T-cell (primary cell): ENCODE measurements at regions not wholly inside any gene's neighbourhood (a gene's known extent, or its start where the extent isn't known, plus 50 kb on each side); places are given as distances from the start of the nearest gene placed in this dataset.

Source experiments
- ATAC-seq, 4 experiments: fragments of 200-7000 bp in 3 of 4; fragments of 150-1000 bp in 1 of 4; cut with Tn5 transposase; replicated peaks in 1 of 4; 1 replicate in 3 of 4; 2 replicates in 1 of 4; pipeline ENCODE4 v1.10.0; 2021; ENCODE audit warnings: moderate library complexity in 3 of 4, mild to moderate bottlenecking in 2 of 4, moderate number of reproducible peaks in 1 of 4
- CTCF ChIA-PET, 2 donors: fragments of 300-600 bp; sonication (Branson Sonifier 250); formaldehyde crosslinking; loops; one replicate each; lab custom pipeline; 2022; ENCODE audit warnings: antibody characterized with exemption in 2 of 2; lab: Charles Lee
- POLR2A ChIA-PET, 2 donors: fragments of 300-600 bp; sonication (Branson Sonifier 250); formaldehyde crosslinking; loops; one replicate each; lab custom pipeline; 2022; ENCODE audit warnings: antibody characterized with exemption in 2 of 2; lab: Charles Lee
- DNase-seq, 35 experiments: peaks; one replicate each; pipeline versions ENCODE4 v3.0.0 to v3.0.0-alpha.2; 2013 to 2023
- H3K27ac ChIP-seq: one replicate; pipeline ENCODE4 v1.5.1; 2013; ENCODE audit warnings: low read length
- H3K27me3 ChIP-seq, 2 experiments: replicated peaks in 1 of 2; 1 replicate in 1 of 2; 2 replicates in 1 of 2; pipeline versions ENCODE4 v1.6.1 to v1.7.0; 2013; ENCODE audit warnings: low read length in 1 of 2, mixed read lengths in 1 of 2; ENCODE audit not compliant: control insufficient read depth in 2 of 2, insufficient read depth in 2 of 2; ENCODE audit errors: extremely low read depth in 1 of 2
- H3K36me3 ChIP-seq, 2 donors: 1 replicate in 1 of 2; 2 replicates in 1 of 2; pipeline versions ENCODE4 v1.6.1 to v1.7.0; 2013; ENCODE audit warnings: low read length in 1 of 2; ENCODE audit not compliant: control insufficient read depth in 2 of 2, insufficient read depth in 1 of 2; ENCODE audit errors: extremely low read depth in 1 of 2
- H3K4me1 ChIP-seq, 2 experiments: 1 replicate in 1 of 2; 2 replicates in 1 of 2; pipeline versions ENCODE4 v1.6.1 to v1.7.0; 2013; ENCODE audit warnings: low read length in 2 of 2, mixed read lengths in 1 of 2; ENCODE audit not compliant: insufficient read depth in 2 of 2, control insufficient read depth in 1 of 2; ENCODE audit errors: extremely low read depth in 1 of 2
- H3K4me3 ChIP-seq, 2 donors: 1 replicate in 1 of 2; 2 replicates in 1 of 2; pipeline versions ENCODE4 v1.5.1 to v1.7.0; 2013; ENCODE audit warnings: mild to moderate bottlenecking in 2 of 2, low read length in 1 of 2, moderate library complexity in 1 of 2; ENCODE audit not compliant: control insufficient read depth in 1 of 2; ENCODE audit errors: extremely low read depth in 1 of 2
- H3K9me3 ChIP-seq: 2 replicates; pipeline ENCODE4 v1.7.0; 2013
- H3K27ac Mint-ChIP-seq, 2 donors: one replicate each; pipeline ENCODE4 v1.8.0; 2020 to 2021; ENCODE audit warnings: mild to moderate bottlenecking in 2 of 2, mixed read lengths in 2 of 2
- H3K27me3 Mint-ChIP-seq, 2 donors: one replicate each; pipeline ENCODE4 v1.8.0; 2021 to 2022; ENCODE audit warnings: mixed read lengths in 2 of 2
- H3K36me3 Mint-ChIP-seq: one replicate; pipeline ENCODE4 v1.8.0; 2021; ENCODE audit warnings: mixed read lengths
- H3K4me1 Mint-ChIP-seq, 3 donors: one replicate each; pipeline ENCODE4 v1.8.0; 2020 to 2022; ENCODE audit warnings: mixed read lengths in 3 of 3, mild to moderate bottlenecking in 1 of 3
- H3K4me3 Mint-ChIP-seq, 3 donors: one replicate each; pipeline ENCODE4 v1.8.0; 2020 to 2022; ENCODE audit warnings: mild to moderate bottlenecking in 3 of 3, mixed read lengths in 3 of 3, moderate library complexity in 3 of 3
- H3K9me3 Mint-ChIP-seq, 3 donors: one replicate each; pipeline ENCODE4 v1.8.0; 2020 to 2022; ENCODE audit warnings: mixed read lengths in 3 of 3
- WGBS: methylation state at CpG from one replicate; pipeline ENCODE4 v1.1.5; 2013; ENCODE audit warnings: missing lambda C conversion rate; ENCODE audit not compliant: insufficient coverage; 5-methylcytosine and 5-hydroxymethylcytosine counted together

- Mint-ChIP-seq H3K4me1 (no peaks in the 10 kb centered on the region), H3K4me3 (no peak overlapping the region), H3K27ac (no peak overlapping the region), H3K27me3 (no peaks in the 10 kb centered on the region), H3K9me3 (peaks cover 0 to 4% (median 0%) of the 10 kb centered on the region in 3 donors), H3K36me3 (no peaks in the 10 kb centered on the region)
- no CpG with 5 or more reads among the region's 2 CpGs for WGBS
- CTCF ChIA-PET: no interaction called here
- Histone ChIP-seq H3K9me3 (no peaks in the 10 kb centered on the region), H3K4me3 (no peak overlapping the region), H3K27ac (no peak overlapping the region), H3K36me3 (no peaks in the 10 kb centered on the region), H3K4me1 (no peaks in the 10 kb centered on the region), H3K27me3 (no peaks in the 10 kb centered on the region)
- no peak for DNase-seq
- no peak for ATAC-seq
- POLR2A ChIA-PET: no interaction called here
Measured at GRCh38 chr4:24203926-24204325, 314.1 kb upstream of the PPARGC1A start.

GRCh38 chr4:24202579-24202978, 312.7 kb upstream of the PPARGC1A start:
- H3K4me3 ChIP-seq: no peak overlapping the region
- no peak overlapping the region for H3K4me3 Mint-ChIP-seq
- H3K27me3 ChIP-seq: no peaks in the 10 kb centered on the region
- H3K4me1 ChIP-seq: no peaks in the 10 kb centered on the region
- no peaks in the 10 kb centered on the region for H3K36me3 Mint-ChIP-seq
- H3K36me3 ChIP-seq: no peaks in the 10 kb centered on the region
- H3K27ac Mint-ChIP-seq: no peak overlapping the region
- H3K27me3 Mint-ChIP-seq: no peaks in the 10 kb centered on the region
- POLR2A ChIA-PET: no interaction called here
- H3K9me3 Mint-ChIP-seq: no peaks in the 10 kb centered on the region
- CTCF ChIA-PET: interaction anchor here in 1 of 2 donors (0.6 kb wide), 1 partner anchor 40 kb away, joined by 7 read pairs; no protein-coding TSS in a partner anchor
- no peak overlapping the region for H3K27ac ChIP-seq
- no peaks in the 10 kb centered on the region for H3K4me1 Mint-ChIP-seq
- 80% methylated on average over 1 of the region's 1 CpG for WGBS
- H3K9me3 ChIP-seq: no peaks in the 10 kb centered on the region
- ATAC-seq: no peak
- DNase-seq: no peak

- ChIA-PET POLR2A (no interaction called here), CTCF (no interaction called here)
- Histone ChIP-seq H3K36me3 (no peaks in the 10 kb centered on the region), H3K27ac (no peak overlapping the region), H3K4me1 (no peaks in the 10 kb centered on the region), H3K27me3 (no peaks in the 10 kb centered on the region), H3K9me3 (no peaks in the 10 kb centered on the region), H3K4me3 (no peak overlapping the region)
- H3K9me3 Mint-ChIP-seq: no peaks in the 10 kb centered on the region
- DNase-seq (no peak), ATAC-seq (no peak)
- no peak overlapping the region for H3K4me3 Mint-ChIP-seq
- no peaks in the 10 kb centered on the region for H3K36me3 Mint-ChIP-seq
- H3K27me3 Mint-ChIP-seq: no peaks in the 10 kb centered on the region
- H3K4me1 Mint-ChIP-seq: no peaks in the 10 kb centered on the region
- no peak overlapping the region for H3K27ac Mint-ChIP-seq
Measured at GRCh38 chr4:24197955-24198354, 308.1 kb upstream of the PPARGC1A start.

GRCh38 chr4:24196785-24197184, 306.9 kb upstream of the PPARGC1A start:
- no peak overlapping the region for H3K4me3 ChIP-seq
- CTCF ChIA-PET: no interaction called here
- DNase-seq: no peak
- H3K4me1 ChIP-seq: no peaks in the 10 kb centered on the region
- H3K27ac Mint-ChIP-seq: no peak overlapping the region
- no peaks in the 10 kb centered on the region for H3K4me1 Mint-ChIP-seq
- H3K27ac ChIP-seq: no peak overlapping the region
- H3K27me3 ChIP-seq: no peaks in the 10 kb centered on the region
- no peaks in the 10 kb centered on the region for H3K36me3 Mint-ChIP-seq
- no CpG with 5 or more reads among the region's 1 CpG for WGBS
- H3K9me3 Mint-ChIP-seq: no peaks in the 10 kb centered on the region
- H3K4me3 Mint-ChIP-seq: no peak overlapping the region
- ATAC-seq: no peak
- POLR2A ChIA-PET: no interaction called here
- no peaks in the 10 kb centered on the region for H3K27me3 Mint-ChIP-seq
- H3K9me3 ChIP-seq: no peaks in the 10 kb centered on the region
- H3K36me3 ChIP-seq: no peaks in the 10 kb centered on the region

GRCh38 chr4:24195991-24196736, 306.3 kb upstream of the PPARGC1A start:
- Histone ChIP-seq H3K4me1 (no peaks in the 10 kb centered on the region), H3K27me3 (no peaks in the 10 kb centered on the region), H3K27ac (no peak overlapping the region), H3K36me3 (no peaks in the 10 kb centered on the region), H3K4me3 (no peak overlapping the region), H3K9me3 (no peaks in the 10 kb centered on the region)
- CTCF ChIA-PET: no interaction called here
- POLR2A ChIA-PET: no interaction called here
- no peaks in the 10 kb centered on the region for H3K27me3 Mint-ChIP-seq
- DNase-seq (no peak), ATAC-seq (no peak)
- H3K27ac Mint-ChIP-seq: no peak overlapping the region
- H3K9me3 Mint-ChIP-seq: no peaks in the 10 kb centered on the region
- H3K36me3 Mint-ChIP-seq: no peaks in the 10 kb centered on the region
- H3K4me1 Mint-ChIP-seq: no peaks in the 10 kb centered on the region
- WGBS: 60% methylated on average over 1 of the region's 3 CpGs
- no peak overlapping the region for H3K4me3 Mint-ChIP-seq

GRCh38 chr4:24192018-24192641, 302.3 kb upstream of the PPARGC1A start:
- DNase-seq: no peak
- WGBS: 80% methylated on average over 2 of the region's 6 CpGs
- Mint-ChIP-seq H3K36me3 (no peaks in the 10 kb centered on the region), H3K27ac (no peak overlapping the region), H3K27me3 (no peaks in the 10 kb centered on the region), H3K9me3 (peaks cover 0 to 3% (median 0%) of the 10 kb centered on the region in 3 donors), H3K4me3 (no peak overlapping the region), H3K4me1 (no peaks in the 10 kb centered on the region)
- Histone ChIP-seq H3K27ac (no peak overlapping the region), H3K4me1 (no peaks in the 10 kb centered on the region), H3K4me3 (no peak overlapping the region), H3K9me3 (no peaks in the 10 kb centered on the region), H3K27me3 (no peaks in the 10 kb centered on the region), H3K36me3 (no peaks in the 10 kb centered on the region)
- POLR2A ChIA-PET: no interaction called here
- ATAC-seq: no peak
- CTCF ChIA-PET: no interaction called here
